HG03025 (cell line): ENCODE measurements at regions not wholly inside any gene's neighbourhood (a gene's known extent, or its start where the extent isn't known, plus 50 kb on each side); places are given as distances from the start of the nearest gene placed in this dataset.

Experiments
- ATAC-seq: cut with Tn5 transposase; IDR thresholded peaks from one replicate; pipeline ENCODE4 v1.9.1; 2021; ENCODE audit warnings: mild to moderate bottlenecking, moderate library complexity; ENCODE audit not compliant: unreplicated experiment, low FRiP score

DNA sequence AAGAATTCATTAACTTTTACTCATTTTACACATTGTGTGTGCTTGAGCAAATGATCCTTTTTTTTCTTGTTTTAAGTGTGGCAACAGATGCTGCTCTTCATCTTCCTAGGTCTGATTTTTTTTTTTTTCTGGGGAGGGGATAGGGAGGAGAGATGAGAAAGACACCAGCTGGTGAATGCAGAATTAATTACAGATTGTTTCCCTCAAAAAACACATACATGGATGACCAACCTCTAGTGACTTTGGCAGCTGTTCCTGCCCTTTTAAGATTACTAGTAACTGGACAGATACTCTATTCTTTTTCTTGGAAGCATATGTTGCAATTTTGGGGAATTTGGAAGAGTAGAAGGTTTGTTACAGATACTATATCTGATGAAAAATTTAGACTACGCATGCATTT is 103.6 kb upstream of the MYO16 start:
- ATAC-seq: no peak

DNA sequence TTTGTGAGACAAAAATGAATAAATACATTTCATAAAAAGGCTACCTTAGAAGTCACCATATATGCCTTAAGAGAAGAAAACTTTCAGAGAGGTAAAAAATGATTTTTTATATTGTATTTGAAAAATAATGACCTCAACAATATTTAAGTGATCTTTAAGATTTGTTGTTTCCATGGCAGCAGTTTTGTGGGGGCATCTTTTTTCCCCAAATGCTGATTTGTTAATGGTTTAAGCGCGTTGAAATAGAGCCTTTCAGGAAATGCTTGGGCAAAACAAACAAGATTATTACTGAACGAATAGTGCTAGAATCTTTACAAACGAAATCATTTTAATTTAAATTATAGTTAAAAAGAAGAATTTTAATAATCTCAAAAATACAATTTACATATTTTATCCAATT is 103.1 kb upstream of the MYO16 start:
- ATAC-seq: no peak

DNA sequence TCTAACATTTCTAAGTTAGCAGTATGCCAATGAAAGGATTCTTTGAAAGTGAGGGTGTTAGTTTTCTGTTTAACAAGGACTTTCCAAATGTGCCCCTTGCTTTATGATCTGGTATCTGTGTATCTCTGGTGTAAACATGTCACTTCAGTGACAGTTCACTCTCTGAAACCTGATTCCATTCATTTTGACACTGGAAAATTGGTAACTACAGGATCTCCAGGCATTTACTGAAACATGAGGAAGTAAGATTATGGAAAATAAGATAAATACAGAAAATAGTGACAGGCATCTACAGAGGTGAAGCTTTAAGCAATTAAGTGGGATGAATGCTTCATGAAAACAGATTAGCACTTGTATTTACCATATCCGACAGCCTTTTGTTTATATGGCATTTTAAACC is 101.6 kb upstream of the MYO16 start:
- no peak for ATAC-seq

DNA sequence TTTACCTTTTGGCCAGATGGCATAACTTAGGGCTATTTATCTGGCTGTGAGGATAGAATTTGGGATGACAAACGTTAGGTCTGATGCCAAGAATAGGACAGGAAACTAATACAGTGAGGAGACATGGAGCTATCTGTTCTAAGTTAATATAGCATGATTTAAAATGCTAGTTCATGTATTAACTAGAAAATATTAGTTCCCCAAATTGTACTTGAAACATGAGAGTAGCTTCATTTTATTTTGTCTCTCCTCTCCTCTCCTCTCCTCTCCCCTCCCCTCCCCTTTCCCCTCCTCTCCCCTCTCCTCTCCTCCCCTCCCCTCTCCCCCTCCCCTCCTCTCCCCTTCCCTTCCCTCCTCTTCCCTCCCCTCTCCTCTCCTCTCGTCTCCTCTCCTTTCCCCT is 101.1 kb upstream of the MYO16 start:
- no peak for ATAC-seq

DNA sequence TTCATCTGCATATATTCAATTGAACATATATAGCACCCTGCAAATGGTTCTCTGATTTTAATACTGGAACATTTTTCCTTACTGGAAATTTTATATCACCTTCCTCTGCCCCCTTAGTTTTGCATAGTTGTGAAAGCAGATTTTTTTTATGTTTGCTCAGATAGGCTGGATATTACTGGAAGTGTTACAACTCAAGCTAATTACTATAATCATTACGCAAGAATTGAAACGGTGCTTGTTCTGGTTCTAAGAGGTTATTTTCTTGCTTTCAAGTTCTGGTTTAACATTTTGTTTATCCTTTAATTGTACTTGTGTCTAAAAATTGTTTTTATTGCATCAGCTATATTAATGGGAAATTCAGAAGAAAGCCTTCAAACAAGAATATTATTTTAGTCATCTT is 95.6 kb upstream of the MYO16 start:
- ATAC-seq: no peak

DNA sequence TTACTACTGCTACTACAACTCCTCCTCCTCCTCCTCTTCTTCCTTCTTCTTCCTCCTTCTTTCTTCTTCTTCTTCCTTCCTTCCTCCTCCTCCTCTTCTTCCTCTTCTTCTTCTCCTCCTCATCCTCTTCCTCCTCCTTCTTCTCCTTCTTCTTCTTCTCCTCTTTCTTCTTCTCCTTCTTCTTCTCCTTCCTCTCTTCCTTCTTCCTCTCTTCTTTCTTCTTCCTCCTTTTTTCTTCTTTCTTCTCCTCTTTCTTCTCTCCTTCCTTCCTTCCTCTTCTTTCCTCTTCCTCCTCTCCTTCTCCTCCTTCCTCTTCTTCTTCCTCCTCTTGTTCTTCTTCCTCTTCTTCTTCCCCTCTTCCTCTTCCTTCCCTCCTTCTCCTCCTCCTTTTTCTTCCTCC is 94.7 kb upstream of the MYO16 start:
- ATAC-seq: no peak

DNA sequence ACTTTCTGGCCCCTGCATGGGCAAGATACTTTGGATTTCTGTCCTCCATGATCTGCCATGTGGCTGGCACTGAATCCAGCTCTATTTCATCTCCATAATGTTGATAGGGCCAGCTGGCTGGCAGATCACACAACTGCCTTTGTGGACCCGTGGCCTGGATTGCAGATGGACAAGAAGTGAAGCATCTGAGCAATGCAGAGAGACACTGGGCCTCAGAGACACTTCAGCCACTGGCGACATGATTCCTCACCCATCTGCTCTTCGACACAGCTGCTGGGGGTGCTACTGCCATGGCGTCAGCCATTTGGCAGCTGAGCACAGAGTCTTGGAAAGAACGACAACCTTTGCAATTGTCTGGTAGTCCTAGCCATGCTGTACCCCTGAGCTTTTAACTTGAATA is 79.5 kb upstream of the MYO16 start:
- ATAC-seq: no peak

DNA sequence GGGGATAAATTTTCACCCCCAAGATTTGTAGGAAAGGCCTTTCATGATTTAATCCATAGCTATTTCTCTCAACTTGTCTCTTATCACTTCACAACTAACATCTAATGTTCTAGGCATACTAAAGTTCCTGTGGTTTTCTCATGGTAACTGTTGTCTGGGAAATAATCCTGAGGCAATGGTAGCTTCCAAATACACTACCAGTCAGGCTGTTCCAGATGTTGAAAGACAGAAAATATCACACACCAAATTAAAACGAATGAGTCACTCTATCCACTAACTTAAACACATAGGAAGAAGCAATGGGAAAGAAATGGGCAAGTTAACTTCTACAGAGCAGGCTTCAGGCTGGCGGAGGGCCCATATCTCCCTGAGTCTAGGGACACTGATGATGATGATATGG is 77.7 kb upstream of the MYO16 start:
- ATAC-seq: no peak

DNA sequence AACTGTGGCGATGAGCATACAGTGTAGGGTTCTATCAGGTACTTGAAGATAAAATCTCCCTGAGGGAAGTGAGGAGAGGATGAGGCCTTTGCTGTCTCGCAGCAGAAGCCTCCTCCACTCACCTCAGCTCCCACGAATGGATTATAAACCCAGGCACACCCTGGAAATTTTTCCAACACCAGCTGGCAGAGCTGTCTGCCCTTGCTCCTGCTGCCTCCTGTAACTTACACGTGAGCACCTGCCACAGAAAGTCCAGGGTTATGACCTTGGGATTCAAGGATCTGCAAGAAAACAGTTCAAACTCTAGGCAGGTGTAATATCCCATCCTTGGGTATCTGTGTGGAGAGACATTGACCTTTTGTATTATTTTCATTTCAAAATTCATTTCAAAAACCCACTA is 70.9 kb upstream of the MYO16 start:
- ATAC-seq: no peak

DNA sequence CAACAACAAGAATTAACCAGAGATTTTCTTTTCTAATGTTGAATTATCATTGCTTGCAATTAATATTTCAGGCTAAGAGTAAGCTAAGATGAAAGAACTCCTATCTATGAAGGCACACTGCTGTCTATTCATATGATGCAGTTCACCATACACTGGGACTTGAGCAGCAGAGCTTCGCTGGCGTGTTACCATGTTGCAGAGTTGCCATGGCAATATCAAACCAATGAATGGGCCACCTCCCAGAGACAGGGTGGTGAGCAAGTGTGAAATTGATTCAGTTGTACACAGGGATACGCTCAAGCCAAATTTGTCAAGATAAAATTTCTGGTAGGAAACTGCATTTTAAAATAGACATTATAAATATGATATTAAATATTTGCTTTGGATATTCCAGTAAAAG is 69.3 kb upstream of the MYO16 start:
- ATAC-seq: no peak

DNA sequence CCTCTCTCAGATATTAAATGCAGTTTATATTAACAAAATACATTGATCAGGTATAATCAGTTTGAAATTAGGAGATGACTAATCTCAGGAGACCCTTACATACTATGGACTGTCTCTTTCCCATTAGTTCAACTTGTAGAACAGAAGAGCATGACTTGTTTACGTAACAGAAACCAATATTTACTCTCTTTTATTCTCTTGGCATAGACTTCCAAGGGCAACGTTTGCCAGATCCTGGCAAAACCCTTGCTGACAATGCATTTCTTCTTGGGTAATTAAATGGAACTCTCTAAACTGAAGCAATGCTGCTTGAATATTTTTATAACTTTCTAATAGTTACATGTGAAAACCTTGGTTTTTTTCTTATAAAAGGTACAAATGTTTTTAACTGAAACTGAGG is 68.3 kb upstream of the MYO16 start:
- no peak for ATAC-seq

DNA sequence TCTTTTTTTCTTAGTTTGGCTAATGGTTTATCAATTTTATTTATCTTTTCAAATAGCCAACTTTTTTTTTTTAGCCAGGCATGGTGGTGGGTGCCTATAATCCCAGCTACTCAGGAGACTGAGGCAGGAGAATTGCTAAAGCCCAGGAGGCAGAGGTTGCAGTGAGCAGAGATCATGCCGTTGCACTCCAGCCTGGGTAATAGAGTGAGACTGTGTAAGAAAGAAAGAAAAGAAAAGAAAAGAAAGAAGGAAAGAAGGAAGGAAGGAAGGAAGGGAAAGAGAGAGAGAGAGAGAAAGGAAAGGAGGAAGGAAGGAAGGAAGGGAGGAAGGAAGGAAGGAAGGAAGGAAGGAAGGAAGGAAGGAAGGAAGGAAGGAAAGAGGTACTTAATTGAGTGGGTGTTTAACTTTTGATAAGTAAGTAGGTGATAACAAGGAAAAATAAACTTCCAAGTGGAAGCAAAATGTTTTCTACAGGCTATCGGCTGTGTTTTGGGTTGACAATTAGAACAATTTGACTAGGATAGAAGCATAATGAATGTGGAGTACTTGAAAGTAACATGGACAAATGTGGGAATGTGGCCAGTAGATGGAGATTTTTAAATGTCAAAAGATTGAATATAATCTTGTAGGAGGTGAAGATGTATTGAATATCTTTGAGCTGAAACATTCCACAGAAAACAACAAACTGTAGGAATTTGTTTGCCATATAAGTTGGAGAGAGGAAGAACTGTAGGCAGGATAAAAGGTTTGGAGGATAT is 62.8 kb upstream of the MYO16 start:
- no peak for ATAC-seq

DNA sequence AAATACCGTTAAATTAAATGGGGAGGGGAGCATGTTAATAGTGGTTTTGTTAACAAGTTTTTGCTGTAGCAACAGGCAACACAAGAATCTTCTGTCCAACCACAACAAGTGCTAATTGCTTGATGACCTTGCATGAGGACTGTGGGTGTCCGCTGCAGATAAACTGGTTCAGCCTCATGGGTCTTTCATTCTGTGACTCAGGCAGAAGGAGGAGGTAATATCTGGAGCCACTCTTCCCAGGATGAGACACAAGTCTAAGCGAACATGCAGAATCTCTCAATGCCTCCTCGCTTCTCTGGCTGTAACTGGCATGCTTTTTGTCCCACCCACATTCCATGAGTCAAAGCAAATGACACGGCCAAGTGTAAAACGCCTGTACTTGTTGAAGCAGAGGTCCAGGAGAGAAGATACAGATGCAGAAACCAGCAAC is 56.6 kb upstream of the MYO16 start:
- ATAC-seq: no peak

DNA sequence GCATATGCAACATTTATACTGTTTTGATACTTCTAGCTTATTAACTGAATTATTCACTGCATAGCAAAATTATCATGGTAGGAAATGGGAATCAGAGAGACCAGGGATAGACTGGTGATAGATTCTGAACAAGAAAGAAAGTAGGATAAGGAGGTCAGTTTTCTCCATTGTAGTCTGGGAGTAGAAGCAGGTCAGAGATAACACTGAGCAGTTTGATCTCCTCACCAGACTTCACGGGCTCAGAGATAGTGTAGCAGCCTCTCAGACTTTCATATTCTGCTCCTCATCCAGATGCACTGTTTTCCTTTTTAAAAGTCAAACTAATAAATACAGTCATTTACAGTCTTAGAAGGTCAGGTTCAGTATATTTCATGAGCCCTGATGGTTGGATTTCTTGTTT is 56.0 kb upstream of the MYO16 start:
- no peak for ATAC-seq

DNA sequence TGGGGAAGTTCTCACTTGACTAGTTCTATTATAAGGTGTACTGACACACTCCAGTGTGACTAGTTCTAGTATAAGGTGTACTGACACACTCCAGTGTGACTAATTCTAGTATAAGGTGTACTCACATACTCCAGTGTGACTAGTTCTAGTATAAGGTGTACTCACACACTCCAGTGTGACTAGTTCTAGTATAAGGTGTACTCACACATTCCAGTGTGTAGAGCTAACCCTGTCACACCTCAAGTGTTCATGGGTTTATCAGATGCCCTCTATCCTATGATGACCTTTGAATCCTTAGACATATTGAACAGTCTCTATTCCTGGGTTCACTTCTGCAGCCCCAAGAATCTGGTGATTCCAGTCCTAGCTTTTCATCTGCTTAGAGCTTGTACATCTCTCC is 54.6 kb upstream of the MYO16 start:
- no peak for ATAC-seq

DNA sequence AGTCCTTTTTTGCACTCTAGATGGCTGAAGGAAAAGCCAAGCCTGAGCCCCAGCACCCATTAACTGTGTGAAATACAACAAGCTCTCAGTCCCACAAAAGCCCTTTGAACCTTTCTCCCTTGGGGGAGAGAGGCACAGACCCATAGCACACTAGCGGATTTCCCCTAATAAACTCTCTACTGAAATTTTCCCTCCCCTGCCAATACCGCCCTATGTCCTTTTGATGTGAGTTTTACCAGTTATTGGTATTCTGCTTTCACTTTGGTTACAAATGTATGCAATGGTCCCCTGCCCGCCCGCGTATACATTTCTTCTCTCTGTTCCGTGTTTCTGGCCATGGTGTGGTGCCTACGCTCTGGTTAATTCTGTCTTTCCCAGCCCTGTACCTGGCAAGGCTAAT is 54.0 kb upstream of the MYO16 start:
- no peak for ATAC-seq
